CD4-positive, alpha-beta T cell treated with Interleukin-15 for 4 hours (primary cell): ENCODE measurements at regions not wholly inside any gene's neighbourhood (a gene's known extent, or its start where the extent isn't known, plus 50 kb on each side); places are given as distances from the start of the nearest gene placed in this dataset.
"Not testable (repeated sequence)": the region's sequence is repeated elsewhere in the genome, so short reads cannot be mapped to it uniquely, and the experiment has no call there.

Experiments
- DNase-seq: peaks from one replicate; pipeline ENCODE4 v3.0.0-alpha.2; 2020; ENCODE audit warnings: low spot score

- no peak for DNase-seq
Measured at GRCh38 chr2:129014432-129014831, 695.8 kb upstream of the HS6ST1 start.

GRCh38 chr2:129015397-129016285, 697.0 kb upstream of the HS6ST1 start:
- no peak for DNase-seq

- no peak for DNase-seq
Measured at GRCh38 chr2:129016972-129017371, 698.3 kb upstream of the HS6ST1 start.

GRCh38 chr2:129024796-129025195, 706.1 kb upstream of the HS6ST1 start:
- DNase-seq: no peak

- DNase-seq: no peak
Measured at GRCh38 chr2:129035992-129036391, 717.3 kb upstream of the HS6ST1 start.

- not testable (repeated sequence) for DNase-seq
Measured at GRCh38 chr2:129043677-129044076, 725.0 kb upstream of the HS6ST1 start.

- DNase-seq: not testable (repeated sequence)
Measured at GRCh38 chr2:129046475-129046874, 727.8 kb upstream of the HS6ST1 start.

GRCh38 chr2:129050101-129050500, 731.4 kb upstream of the HS6ST1 start:
- DNase-seq: no peak

- DNase-seq: no peak
Measured at GRCh38 chr2:129055242-129055641, 736.6 kb upstream of the HS6ST1 start.

GRCh38 chr2:129055824-129056223, 737.2 kb upstream of the HS6ST1 start:
- DNase-seq: no peak

GRCh38 chr2:129056309-129056958, 737.8 kb upstream of the HS6ST1 start:
- no peak for DNase-seq

GRCh38 chr2:129056959-129057317, 738.3 kb upstream of the HS6ST1 start:
- no peak for DNase-seq

GRCh38 chr2:129058981-129059380, 740.3 kb upstream of the HS6ST1 start:
- DNase-seq: no peak

- no peak for DNase-seq
Measured at GRCh38 chr2:129059476-129059875, 740.8 kb upstream of the HS6ST1 start.

GRCh38 chr2:129061069-129061768, 742.6 kb upstream of the HS6ST1 start:
- DNase-seq: no peak

GRCh38 chr2:129061769-129062121, 743.1 kb upstream of the HS6ST1 start:
- DNase-seq: no peak

- no peak for DNase-seq
Measured at GRCh38 chr2:129062146-129062912, 743.7 kb upstream of the HS6ST1 start.

- DNase-seq: no peak
Measured at GRCh38 chr2:129067070-129067469, 748.4 kb upstream of the HS6ST1 start.

- no peak for DNase-seq
Measured at GRCh38 chr2:129067953-129068352, 749.3 kb upstream of the HS6ST1 start.

- DNase-seq: no peak
Measured at GRCh38 chr2:129068543-129068942, 749.9 kb upstream of the HS6ST1 start.

GRCh38 chr2:129069875-129070594, 751.4 kb upstream of the HS6ST1 start:
- no peak for DNase-seq

GRCh38 chr2:129070663-129071062, 752.0 kb upstream of the HS6ST1 start:
- DNase-seq: no peak
